ENCODE measurements at regions not wholly inside any gene's neighbourhood (a gene's known extent, or its start where the extent isn't known, plus 50 kb on each side); places are given as distances from the start of the nearest gene placed in this dataset.

DNA sequence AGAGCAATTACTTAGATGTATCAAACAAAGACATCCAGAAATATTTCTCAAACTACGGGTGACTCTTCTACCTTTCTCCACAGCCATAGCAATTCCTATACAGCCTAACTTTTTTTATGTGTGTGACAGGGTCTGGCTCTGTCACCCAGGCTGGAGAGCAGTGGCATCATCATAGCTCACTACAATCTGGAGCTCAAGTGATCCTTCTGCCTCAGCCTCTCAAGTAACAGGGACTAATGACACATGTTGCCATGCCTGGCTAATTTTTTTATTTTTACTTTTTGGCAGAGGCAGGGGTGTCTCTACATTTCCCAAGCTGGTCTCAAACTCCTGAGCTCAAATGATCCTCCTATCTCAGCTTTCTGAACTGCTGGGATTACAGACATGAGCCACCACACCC, 328.9 kb upstream of the NT5C1B start:
- no peak overlapping the region for H3K4me3 ChIP-seq (ENCODE audit: low read depth, low read length)
- no peak for TF ChIP-seq CTCF (IDR thresholded peaks at IDR 0.05; ENCODE audit: insufficient read depth, low read depth, low read length, missing control alignments)

GRCh38 chr2:18915227-18915626, 325.9 kb upstream of the NT5C1B start:
- DNase-seq (ENCODE audit: low read depth) = no peak
- no peak overlapping the region for H3K4me3 ChIP-seq (ENCODE audit: low read depth, low read length)
- TF ChIP-seq CTCF (IDR thresholded peaks at IDR 0.05; ENCODE audit: insufficient read depth, low read depth, low read length, missing control alignments) = no peak

More for the DNA sequence above, 328.9 kb upstream of the NT5C1B start:
- DNase-seq (ENCODE audit: low read depth) = no peak

- TF ChIP-seq CTCF (IDR thresholded peaks at IDR 0.05; ENCODE audit: insufficient read depth, low read depth, low read length, missing control alignments) = no peak
- no peak overlapping the region for H3K4me3 ChIP-seq (ENCODE audit: low read depth, low read length)
- DNase-seq (ENCODE audit: low read depth) = no peak
These were observed 324.1 kb upstream of the NT5C1B start for GRCh38 chr2:18913512-18913911.

- no peak overlapping the region for H3K4me3 ChIP-seq (ENCODE audit: low read depth, low read length)
- DNase-seq (ENCODE audit: low read depth) = no peak
- TF ChIP-seq CTCF (IDR thresholded peaks at IDR 0.05; ENCODE audit: insufficient read depth, low read depth, low read length, missing control alignments) = no peak
These were observed 323.0 kb upstream of the NT5C1B start for GRCh38 chr2:18912225-18912888.

DNA sequence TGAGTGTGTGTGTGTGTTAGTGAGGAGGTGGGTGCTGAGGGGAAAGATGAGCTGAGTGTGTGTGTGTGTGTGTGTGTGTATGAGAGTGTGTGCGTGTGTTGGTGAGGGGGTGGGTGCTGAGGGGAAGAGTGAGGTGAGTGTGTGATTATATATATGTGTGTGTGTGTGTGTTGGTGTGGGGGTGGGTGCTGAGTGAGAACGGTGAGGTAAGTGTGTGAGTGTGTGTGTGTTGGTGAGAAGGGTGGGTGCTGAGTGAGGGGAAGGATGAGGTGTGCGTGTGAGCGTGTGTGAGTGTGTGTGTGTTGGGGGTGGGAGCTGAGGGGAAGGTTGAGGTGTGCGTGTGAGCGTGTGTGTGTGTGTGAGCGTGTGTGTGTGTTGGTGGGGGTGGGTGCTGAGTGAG, 322.0 kb upstream of the NT5C1B start:
- H3K4me3 ChIP-seq (ENCODE audit: low read depth, low read length) = no peak overlapping the region
- DNase-seq (ENCODE audit: low read depth) = no peak
- no peak for TF ChIP-seq CTCF (IDR thresholded peaks at IDR 0.05; ENCODE audit: insufficient read depth, low read depth, low read length, missing control alignments)

GRCh38 chr2:18910843-18911242, 321.5 kb upstream of the NT5C1B start:
- no peak for TF ChIP-seq CTCF (IDR thresholded peaks at IDR 0.05; ENCODE audit: insufficient read depth, low read depth, low read length, missing control alignments)
- DNase-seq (ENCODE audit: low read depth) = no peak
- H3K4me3 ChIP-seq (ENCODE audit: low read depth, low read length) = no peak overlapping the region

GRCh38 chr2:18907937-18908336, 318.6 kb upstream of the NT5C1B start:
- no peak for DNase-seq (ENCODE audit: low read depth)
- TF ChIP-seq CTCF (IDR thresholded peaks at IDR 0.05; ENCODE audit: insufficient read depth, low read depth, low read length, missing control alignments) = no peak
- H3K4me3 ChIP-seq (ENCODE audit: low read depth, low read length) = no peak overlapping the region
